ENCODE measurements at regions not wholly inside any gene's neighbourhood (a gene's known extent, or its start where the extent isn't known, plus 50 kb on each side); places are given as distances from the start of the nearest gene placed in this dataset.

DNA sequence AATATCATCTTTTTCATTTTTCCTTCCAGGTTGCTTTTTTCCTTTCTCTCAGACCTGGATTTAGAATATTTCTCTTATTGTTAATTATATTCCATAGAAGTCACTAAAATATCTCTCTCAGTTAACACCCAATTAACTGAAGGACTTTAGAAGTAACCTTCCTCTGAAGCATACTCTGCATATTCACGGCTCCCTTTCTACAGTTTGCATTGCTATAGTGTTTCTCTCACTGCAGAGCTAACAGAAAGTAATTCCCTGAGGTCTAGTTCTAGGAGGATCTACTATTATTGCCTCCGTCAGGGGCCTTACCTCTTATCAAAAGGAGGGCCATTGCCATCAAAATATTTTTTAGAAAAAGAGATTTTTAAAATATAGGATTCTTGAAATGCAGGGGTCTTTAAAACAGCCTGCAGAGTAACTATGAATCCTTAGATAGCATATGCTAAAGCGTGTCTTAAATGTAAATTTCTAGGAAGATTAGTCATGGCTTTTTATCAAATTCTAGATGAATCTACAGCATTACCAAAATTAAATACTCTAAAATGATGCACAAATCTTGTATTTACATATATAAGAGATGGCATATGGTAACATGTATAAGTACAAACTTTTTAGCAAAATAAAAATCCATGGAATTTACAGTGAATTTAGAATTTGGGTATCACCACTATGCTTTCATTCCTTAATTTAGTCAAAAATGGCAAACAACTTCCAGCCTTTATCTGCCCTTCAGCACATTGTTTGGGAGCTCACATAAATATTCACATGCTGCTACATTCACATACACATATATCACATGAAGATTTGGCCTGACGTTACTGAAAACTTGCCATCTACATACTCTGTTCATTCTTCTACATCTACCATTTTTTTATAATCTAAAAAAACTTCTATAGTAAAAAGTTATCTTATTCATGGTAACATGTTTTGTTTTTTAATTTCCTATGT lies 696.8 kb downstream of the OTOL1 start:
- Histone ChIP-seq H3K4me3 (ENCODE audit: low read depth, low read length) (no peak overlapping the region), H3K27ac (ENCODE audit: extremely low read depth, low read depth, low read length) (no peak overlapping the region), H3K4me1 (ENCODE audit: control insufficient read depth, insufficient read depth, low read length) (no peaks in the 10 kb centered on the region), H3K36me3 (ENCODE audit: control insufficient read depth in 2 of 2, insufficient read depth in 1 of 2, low read length in 2 of 2) (no peaks in the 10 kb centered on the region), H3K9me3 (ENCODE audit: control insufficient read depth, insufficient read depth, low read depth, low read length) (no peaks in the 10 kb centered on the region)
- ChIA-PET CTCF (no interaction called here), POLR2A (no interaction called here)
- no peak for TF ChIP-seq ZNF596 (tag by site-specific recombination; IDR thresholded peaks at IDR 0.05)
- no peak for TF ChIP-seq ZNF112 (tag by site-specific recombination; IDR thresholded peaks at IDR 0.05)
- no peak for TF ChIP-seq MEIS1 (CRISPR knock-in tag; IDR thresholded peaks at IDR 0.05; ENCODE audit: borderline replicate concordance)
- no peak for TF ChIP-seq ZNF837 (tag by site-specific recombination; IDR thresholded peaks at IDR 0.05)
- no peak for TF ChIP-seq ZFP41 (tag by site-specific recombination; IDR thresholded peaks at IDR 0.05; ENCODE audit: borderline replicate concordance)
- no peak for TF ChIP-seq ZNF670 (tag by site-specific recombination; IDR thresholded peaks at IDR 0.05; ENCODE audit: low read depth)
- no peak for TF ChIP-seq TRIM28 (IDR thresholded peaks at IDR 0.05; ENCODE audit: borderline replicate concordance, low read length)
- TF ChIP-seq ZNF701 (tag by site-specific recombination; IDR thresholded peaks at IDR 0.05) = no peak
- TF ChIP-seq, protein P1, sequence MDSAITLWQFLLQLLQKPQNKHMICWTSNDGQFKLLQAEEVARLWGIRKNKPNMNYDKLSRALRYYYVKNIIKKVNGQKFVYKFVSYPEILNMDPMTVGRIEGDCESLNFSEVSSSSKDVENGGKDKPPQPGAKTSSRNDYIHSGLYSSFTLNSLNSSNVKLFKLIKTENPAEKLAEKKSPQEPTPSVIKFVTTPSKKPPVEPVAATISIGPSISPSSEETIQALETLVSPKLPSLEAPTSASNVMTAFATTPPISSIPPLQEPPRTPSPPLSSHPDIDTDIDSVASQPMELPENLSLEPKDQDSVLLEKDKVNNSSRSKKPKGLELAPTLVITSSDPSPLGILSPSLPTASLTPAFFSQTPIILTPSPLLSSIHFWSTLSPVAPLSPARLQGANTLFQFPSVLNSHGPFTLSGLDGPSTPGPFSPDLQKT (IDR thresholded peaks at IDR 0.05; ENCODE audit: borderline replicate concordance, low read depth, low read length) = no peak
- TF ChIP-seq, protein P2, sequence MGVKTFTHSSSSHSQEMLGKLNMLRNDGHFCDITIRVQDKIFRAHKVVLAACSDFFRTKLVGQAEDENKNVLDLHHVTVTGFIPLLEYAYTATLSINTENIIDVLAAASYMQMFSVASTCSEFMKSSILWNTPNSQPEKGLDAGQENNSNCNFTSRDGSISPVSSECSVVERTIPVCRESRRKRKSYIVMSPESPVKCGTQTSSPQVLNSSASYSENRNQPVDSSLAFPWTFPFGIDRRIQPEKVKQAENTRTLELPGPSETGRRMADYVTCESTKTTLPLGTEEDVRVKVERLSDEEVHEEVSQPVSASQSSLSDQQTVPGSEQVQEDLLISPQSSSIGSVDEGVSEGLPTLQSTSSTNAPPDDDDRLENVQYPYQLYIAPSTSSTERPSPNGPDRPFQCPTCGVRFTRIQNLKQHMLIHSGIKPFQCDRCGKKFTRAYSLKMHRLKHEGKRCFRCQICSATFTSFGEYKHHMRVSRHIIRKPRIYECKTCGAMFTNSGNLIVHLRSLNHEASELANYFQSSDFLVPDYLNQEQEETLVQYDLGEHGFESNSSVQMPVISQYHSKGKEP (tag by site-specific recombination; IDR thresholded peaks at IDR 0.05) = no peak
- TF ChIP-seq BCL11B (tag by site-specific recombination; IDR thresholded peaks at IDR 0.05; ENCODE audit: low read depth) = no peak
- no peak for TF ChIP-seq ZNF24 (tag by site-specific recombination; IDR thresholded peaks at IDR 0.05)
- TF ChIP-seq, protein P3, sequence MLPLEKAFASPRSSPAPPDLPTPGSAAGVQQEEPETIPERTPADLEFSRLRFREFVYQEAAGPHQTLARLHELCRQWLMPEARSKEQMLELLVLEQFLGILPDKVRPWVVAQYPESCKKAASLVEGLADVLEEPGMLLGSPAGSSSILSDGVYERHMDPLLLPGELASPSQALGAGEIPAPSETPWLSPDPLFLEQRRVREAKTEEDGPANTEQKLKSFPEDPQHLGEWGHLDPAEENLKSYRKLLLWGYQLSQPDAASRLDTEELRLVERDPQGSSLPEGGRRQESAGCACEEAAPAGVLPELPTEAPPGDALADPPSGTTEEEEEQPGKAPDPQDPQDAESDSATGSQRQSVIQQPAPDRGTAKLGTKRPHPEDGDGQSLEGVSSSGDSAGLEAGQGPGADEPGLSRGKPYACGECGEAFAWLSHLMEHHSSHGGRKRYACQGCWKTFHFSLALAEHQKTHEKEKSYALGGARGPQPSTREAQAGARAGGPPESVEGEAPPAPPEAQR (tag by site-specific recombination; IDR thresholded peaks at IDR 0.05) = no peak

DNA sequence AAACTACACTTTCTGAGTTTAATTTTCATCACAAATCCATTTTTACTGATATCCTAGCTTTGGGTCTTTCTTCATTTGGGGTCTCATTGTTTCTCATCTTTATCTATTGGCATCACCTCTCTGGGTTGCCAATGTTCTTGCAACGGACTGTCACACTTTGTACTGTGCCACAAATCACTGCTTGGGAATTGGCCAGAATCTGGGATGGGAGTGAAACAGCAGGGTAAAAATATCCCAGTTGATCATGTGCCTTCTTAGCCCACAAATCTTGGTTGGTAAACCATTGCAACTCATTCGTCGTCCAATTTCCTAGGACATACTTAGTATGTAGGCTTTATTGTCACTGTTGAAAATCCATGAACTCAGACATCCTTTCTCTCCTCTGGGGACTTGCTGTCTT lies 698.5 kb downstream of the OTOL1 start:
- Histone ChIP-seq H3K36me3 (ENCODE audit: control insufficient read depth in 2 of 2, insufficient read depth in 1 of 2, low read length in 2 of 2) (no peaks in the 10 kb centered on the region), H3K4me3 (ENCODE audit: low read depth, low read length) (no peak overlapping the region), H3K27ac (ENCODE audit: extremely low read depth, low read depth, low read length) (no peak overlapping the region), H3K9me3 (ENCODE audit: control insufficient read depth, insufficient read depth, low read depth, low read length) (no peaks in the 10 kb centered on the region), H3K4me1 (ENCODE audit: control insufficient read depth, insufficient read depth, low read length) (no peaks in the 10 kb centered on the region)
- ChIA-PET POLR2A (no interaction called here), CTCF (no interaction called here)
- TF ChIP-seq, protein P4, sequence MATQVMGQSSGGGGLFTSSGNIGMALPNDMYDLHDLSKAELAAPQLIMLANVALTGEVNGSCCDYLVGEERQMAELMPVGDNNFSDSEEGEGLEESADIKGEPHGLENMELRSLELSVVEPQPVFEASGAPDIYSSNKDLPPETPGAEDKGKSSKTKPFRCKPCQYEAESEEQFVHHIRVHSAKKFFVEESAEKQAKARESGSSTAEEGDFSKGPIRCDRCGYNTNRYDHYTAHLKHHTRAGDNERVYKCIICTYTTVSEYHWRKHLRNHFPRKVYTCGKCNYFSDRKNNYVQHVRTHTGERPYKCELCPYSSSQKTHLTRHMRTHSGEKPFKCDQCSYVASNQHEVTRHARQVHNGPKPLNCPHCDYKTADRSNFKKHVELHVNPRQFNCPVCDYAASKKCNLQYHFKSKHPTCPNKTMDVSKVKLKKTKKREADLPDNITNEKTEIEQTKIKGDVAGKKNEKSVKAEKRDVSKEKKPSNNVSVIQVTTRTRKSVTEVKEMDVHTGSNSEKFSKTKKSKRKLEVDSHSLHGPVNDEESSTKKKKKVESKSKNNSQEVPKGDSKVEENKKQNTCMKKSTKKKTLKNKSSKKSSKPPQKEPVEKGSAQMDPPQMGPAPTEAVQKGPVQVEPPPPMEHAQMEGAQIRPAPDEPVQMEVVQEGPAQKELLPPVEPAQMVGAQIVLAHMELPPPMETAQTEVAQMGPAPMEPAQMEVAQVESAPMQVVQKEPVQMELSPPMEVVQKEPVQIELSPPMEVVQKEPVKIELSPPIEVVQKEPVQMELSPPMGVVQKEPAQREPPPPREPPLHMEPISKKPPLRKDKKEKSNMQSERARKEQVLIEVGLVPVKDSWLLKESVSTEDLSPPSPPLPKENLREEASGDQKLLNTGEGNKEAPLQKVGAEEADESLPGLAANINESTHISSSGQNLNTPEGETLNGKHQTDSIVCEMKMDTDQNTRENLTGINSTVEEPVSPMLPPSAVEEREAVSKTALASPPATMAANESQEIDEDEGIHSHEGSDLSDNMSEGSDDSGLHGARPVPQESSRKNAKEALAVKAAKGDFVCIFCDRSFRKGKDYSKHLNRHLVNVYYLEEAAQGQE (tag by site-specific recombination; IDR thresholded peaks at IDR 0.05) = no peak
- TF ChIP-seq YY2 (tag by site-specific recombination; IDR thresholded peaks at IDR 0.05) = no peak
- TF ChIP-seq ZFP3 (tag by site-specific recombination; IDR thresholded peaks at IDR 0.05; ENCODE audit: low read depth) = no peak
- TF ChIP-seq ZNF350 (tag by site-specific recombination; IDR thresholded peaks at IDR 0.05) = no peak
- TF ChIP-seq SCRT1 (tag by site-specific recombination; IDR thresholded peaks at IDR 0.05; ENCODE audit: borderline replicate concordance) = no peak
- TF ChIP-seq ZFP69B (tag by site-specific recombination; IDR thresholded peaks at IDR 0.05) = no peak
- TF ChIP-seq ZNF610 (tag by site-specific recombination; IDR thresholded peaks at IDR 0.05; ENCODE audit: borderline replicate concordance) = no peak
- TF ChIP-seq WT1 (tag by site-specific recombination; IDR thresholded peaks at IDR 0.05) = no peak
- no peak for TF ChIP-seq ZIC2 (tag by site-specific recombination; IDR thresholded peaks at IDR 0.05)
